ENCODE measurements at regions not wholly inside any gene's neighbourhood (a gene's known extent, or its start where the extent isn't known, plus 50 kb on each side); places are given as distances from the start of the nearest gene placed in this dataset.

DNA sequence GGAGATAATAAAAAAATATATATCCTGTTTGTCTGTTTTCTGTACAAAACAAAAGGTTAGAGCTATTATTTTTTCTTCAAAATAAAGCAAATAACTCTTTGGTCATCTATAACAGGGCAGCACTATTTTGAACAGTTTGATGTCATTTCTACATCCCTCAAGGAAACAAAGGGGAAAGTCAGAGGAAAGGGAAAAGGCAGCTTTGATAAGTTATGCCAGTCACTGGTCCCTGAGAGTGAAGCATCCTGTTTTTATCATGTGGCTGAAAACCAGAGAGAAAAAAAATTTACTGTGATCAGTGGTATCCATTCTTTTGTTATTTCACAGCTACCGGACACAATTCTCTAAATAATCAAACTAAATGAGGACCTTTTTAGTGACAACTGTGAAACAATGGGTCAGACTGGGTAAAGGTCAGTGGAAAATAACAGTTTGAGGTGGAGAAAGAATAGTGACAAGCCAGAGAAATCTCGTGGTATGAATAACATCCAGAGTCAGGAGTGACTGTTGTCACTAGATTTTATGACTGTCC lies 356.0 kb downstream of the HDGFL1 start:
- in situ Hi-C loops (cut with HindIII; ENCODE audit: low sequenced_read_pairs) = no loop called here

DNA sequence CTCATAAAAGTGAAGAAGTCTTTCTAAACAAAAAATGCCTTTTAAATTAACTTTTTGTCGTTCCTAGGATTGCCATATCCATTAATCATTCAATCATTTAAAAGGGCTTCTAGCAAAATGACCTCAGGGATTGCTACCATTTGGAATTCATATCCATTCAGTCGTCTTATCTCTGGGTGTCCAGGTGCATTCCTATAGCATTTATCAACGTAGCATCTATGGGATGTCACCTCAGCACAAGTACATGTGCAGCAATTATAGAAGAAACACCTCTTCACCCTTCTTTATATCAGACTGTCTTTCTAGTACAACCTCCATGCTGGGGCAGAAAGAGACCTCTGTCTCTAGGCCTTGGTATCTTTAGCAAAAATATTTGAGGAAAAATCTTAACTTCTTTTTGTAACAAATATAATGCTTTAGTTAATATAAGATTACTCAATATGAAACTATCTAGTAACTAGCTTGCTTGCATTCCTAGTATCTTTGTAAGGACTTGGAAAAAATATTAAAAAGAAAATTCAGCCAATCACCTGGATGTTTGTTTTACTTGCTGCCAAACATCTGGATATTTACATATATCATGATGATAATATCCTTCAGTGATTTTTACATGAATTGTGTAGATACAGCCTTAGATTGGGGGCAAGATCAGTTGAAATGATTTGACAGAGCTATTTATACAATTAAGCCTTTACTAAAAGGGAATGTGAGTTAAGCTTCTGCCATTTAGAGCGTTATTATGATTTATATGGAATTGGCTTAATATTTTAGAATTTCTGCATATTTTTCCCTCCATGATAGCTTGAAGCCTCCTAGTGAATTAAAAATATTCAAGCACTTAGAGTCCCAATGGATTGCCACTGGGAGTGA lies 356.8 kb downstream of the HDGFL1 start:
- in situ Hi-C loops (cut with HindIII; ENCODE audit: low sequenced_read_pairs) = no loop called here

DNA sequence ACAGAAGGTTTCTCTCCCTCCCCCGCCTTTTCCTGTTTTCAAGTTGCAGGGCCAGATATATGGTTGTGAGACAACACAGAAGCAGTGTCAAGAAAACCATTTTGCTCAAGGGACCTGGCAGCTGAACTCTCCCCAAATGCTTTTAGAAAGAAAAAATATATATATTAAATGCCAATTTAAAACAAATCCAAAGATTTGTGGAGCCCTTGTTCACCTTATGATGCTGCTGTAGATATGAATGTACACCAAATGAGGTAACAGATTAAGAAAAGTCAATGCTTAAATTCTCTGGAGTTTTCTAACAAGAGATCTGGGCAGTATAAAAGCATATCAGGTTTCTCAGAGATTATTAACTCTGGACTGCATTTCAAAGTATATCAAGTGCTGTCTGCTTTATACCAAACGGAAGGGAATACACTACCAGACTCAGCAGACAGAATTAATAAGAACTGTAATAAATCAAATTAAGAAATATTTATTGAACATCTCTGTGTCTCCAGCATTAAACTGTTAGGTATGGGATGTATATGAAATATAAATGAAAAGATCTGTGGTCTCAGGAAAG lies 357.5 kb downstream of the HDGFL1 start:
- in situ Hi-C loops (cut with HindIII; ENCODE audit: low sequenced_read_pairs) = no loop called here

DNA sequence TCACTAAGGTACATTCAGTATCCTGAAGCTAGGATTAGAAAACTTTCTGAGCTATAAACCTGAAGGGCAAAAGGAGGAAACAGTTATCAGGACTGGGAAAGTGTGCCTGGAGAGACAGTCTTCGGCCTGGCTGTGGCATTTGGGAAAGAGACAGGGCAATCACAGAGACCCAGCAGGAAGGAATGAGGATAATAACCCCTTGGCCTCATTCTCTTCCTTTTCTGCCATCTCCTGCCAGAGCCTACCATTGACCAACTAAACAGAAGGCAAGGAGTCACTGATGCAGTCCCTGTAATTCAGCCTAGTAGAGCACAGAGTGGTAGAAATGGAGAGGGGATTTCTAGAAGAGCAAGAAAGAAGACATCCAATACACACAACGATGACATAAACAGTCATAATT lies 359.4 kb downstream of the HDGFL1 start:
- in situ Hi-C loops (cut with HindIII; ENCODE audit: low sequenced_read_pairs) = no loop called here

DNA sequence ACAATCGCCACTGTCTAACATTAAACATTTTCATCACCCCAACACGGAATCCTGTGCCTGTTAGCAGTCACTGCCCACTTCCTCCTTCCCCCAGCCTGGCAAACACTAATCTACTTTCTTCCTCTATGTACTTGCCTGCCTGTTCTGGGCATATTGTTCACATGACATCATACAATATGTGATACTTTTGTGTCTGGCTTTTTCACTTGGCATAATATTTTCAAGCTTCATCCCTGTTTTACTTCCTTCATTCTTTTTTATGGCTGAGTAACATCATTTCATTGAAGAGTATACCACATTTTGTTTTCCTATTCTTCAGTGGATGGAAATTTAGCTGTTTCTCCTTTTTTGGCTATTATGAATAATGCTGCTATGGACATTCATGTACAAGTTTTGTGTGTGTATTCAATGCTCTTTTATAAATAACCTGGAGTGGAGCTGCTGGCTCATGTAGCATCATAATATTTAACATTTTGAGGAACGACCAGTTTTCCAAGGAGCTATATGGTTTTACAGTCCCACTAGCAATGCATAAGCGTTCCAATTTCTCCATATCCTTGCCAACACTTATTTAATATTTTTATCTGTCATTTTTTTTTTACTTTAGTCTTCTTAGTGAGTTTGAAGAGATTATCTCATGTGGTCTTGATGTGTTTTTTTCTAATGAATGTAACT lies 360.1 kb downstream of the HDGFL1 start:
- in situ Hi-C loops (cut with HindIII; ENCODE audit: low sequenced_read_pairs) = no loop called here

DNA sequence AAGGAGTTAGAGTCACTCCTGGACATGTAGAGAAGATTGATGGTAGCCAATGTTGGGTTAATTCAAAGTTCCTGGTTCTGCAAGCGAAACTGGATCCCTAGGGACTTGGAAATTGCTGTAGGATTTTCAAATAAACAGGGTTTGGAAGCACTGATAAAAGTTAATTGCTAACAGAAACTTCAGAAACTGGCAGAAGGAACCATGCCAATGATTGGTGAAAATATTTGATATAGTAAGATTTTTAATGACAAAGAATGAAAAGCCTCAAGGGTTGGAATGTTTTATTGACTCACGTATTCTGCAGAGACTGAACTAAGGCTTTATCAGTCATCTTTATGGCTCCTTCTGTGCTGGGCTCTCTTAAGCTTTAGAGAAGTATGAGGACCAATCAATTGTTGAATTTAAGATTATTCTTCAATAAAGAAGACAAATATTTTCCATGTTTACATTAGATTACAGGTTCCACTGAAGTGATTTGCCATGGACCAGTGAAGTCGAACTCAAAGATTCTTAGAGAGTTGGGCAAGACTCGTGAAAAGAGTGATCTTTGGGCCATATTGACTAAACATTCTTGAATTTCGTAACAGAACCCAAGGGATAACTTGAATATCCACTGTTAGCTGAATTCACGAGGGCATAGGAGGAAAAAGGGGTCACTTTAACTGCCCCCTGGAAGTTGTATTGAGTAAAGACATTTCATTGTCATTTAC lies 371.4 kb downstream of the HDGFL1 start:
- in situ Hi-C loops (cut with HindIII; ENCODE audit: low sequenced_read_pairs) = no loop called here

DNA sequence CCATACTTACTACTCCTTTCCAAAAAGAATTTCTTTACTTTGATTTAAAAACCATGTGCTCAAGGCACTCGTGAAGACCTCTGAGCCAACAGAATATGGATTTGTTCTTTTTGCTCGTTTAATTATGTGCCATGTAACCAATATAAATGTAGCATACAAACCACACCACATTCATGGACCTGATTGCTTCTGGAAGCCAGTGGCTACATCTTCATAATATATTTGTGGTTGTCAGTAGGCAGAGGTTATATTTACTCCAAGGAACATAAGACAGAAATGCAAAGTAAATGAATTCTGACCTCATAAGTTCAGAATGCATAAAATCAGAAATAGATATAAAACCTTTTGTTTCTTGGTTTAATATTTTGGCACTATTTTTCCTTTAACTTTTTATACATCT lies 373.0 kb downstream of the HDGFL1 start:
- in situ Hi-C loops (cut with HindIII; ENCODE audit: low sequenced_read_pairs) = no loop called here

DNA sequence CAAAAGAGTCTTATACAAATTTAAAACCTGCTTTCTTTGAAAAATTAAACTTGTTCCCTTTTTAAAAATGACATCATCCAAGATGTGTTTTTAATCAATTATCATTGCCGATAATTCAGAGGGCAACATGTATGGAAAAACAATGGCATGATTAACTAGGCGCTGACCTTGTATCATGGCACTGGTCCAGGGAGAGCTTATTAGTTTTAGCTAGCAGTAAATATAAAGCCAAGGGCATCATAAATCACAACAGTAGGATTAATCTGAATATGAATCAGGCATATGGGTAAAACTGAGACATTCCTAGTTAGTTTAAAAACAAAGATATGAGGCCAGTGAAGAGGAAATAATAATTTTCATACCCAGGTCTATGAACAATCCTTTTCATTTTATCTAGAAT lies 374.0 kb downstream of the HDGFL1 start:
- in situ Hi-C loops (cut with HindIII; ENCODE audit: low sequenced_read_pairs) = no loop called here

DNA sequence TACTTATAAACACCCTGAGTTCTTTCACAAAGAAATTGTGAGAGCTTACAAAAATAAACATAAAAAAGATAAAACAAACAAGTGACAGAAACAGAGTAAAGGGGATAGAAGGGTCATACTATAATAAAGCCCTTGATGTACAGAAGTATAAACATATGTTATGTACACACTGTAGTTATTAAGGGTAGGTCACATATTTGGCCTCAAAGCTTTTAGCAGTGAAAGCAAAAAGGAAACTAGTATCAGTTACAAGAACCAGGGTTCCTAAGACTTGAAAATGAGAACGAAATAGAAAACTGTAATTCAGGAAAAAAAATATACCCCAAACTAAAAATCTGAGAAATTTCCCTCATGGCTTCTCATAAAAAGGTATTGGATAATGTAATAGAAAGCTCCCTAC lies 380.6 kb downstream of the HDGFL1 start:
- in situ Hi-C loops (cut with HindIII; ENCODE audit: low sequenced_read_pairs) = no loop called here

DNA sequence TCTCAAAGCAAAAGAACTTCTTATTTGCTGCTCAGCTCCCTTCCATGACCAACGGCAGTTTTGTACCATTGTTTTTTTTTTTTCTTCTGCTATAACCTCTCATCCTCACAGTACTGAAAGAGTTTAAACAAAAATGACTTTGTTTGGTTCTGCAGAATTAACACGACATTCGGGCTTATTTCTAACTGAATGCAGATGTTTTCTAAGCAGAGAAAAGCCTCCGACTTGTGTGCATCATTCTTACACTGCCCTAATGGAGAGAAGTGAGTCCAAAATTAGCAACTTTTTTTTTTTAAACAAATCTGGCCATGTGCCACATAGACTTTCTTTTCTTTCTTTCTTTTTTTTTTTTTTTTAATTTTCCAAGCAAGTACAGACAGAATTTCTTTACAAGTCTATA lies 382.7 kb downstream of the HDGFL1 start:
- in situ Hi-C loops (cut with HindIII; ENCODE audit: low sequenced_read_pairs) = no loop called here

DNA sequence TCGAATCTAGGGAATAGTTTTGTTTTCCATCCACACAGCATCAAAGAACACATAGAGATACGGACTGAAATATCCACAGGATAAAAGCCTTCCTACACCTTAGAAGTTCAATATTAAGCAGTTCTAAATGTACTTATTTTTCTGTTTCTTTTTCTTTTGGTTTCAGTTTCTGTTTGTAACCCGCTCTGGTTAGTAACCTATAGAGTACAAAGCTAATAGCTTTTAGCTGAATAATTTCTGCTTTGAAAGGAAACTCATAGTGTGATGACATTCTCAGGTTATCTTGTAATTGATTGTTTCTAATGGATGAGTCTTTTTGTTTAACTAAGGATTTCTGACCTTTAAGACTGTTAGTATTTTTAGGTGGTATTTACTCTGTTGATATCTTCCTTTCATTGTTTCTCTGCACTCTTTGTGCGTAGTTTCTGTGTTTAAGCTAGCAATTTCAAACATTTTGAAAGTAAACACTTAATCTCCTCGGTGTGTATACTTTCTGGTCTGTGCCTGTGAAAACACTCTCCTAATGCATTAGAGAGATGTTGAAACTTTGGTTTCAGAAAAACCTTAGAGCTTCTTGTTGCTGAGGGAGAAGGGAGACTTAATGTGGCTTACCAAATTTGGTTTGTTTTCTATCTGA lies 385.5 kb downstream of the HDGFL1 start:
- in situ Hi-C loops (cut with HindIII; ENCODE audit: low sequenced_read_pairs) = no loop called here

DNA sequence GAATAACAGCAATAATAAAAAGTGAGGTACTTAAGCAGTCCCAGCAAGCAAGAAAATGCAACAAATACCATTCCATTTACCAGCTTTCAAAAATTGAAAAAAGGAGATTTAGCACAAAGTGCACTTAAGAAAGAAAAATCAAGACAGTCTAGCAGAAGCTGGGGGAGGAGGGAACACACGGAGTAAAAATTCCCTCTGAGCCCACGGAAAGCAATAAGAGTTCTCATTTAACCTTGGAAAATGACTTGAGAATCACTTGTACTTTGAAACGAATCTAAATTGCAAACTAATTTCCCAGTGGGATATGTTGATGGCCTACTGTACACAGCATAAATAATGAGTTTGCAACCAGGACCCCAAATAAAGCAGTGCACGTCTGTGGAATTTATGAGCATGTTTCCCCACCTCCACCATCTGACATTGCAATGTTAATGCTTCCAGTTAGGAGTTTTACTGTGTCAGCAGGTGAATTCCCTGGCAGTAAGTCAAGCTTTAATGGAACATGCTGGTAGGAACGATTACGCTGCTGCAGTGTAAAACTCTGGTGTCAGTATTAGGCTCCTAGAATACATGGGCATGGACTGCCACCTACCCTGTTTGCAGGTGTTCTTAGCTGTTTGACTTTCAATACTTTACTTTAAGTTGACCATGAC lies 386.8 kb downstream of the HDGFL1 start:
- in situ Hi-C loops (cut with HindIII; ENCODE audit: low sequenced_read_pairs) = no loop called here

DNA sequence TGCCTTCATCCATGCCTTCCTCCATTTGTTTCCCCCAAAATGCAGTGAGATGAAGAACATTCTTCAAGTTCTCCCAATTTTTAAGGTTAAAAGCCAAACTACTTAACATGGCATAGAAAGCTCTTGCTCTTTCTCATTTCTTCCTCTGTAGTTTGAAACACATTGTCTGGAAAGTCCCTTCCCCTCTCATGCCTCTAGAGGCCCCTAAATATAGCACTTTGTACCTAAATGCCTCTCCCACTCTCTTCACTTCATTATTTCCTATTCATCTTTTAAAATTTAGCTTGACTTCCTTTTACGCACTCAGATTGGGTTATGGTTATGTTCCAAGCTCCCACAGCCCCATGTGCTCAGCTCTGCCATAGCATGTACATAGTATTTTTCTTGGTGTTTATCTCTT lies 389.3 kb downstream of the HDGFL1 start:
- in situ Hi-C loops (cut with HindIII; ENCODE audit: low sequenced_read_pairs) = no loop called here

DNA sequence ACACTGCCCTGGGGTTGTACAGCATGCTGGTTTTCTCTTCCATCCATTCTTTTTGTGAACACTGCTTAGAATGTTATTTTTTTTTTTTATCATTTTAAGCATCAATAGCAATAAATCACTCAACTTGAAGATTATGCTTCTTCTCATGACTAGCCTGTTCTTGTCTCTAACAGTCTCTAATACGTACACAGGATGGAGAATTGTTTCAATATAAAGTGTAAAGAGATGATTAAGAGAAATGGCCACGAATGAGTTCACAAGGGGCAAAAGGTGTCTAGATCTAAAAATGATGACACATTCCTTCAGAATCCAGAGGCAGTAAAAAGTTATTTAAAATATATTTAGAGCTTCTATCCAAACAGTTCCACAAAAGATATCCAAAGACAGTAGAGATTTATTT lies 390.2 kb downstream of the HDGFL1 start:
- in situ Hi-C loops (cut with HindIII; ENCODE audit: low sequenced_read_pairs) = no loop called here

DNA sequence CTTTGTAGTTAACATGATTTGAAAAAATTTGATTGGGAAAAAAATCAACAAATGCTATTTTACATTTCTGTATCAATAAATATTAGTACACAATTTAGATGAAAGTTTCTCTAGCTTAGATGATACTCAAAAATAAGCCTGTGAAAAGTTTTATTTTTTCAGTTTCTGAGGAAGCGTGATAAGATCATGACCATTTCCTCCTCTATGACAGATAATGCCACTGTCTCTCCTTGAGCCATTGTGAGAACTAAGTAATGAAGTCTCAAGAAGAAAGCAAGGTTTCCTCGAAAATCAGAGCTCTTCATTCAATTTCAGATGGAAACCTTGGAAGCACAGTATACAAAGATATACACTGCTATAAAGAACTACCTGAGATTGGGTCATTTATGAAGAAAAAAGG lies 395.0 kb downstream of the HDGFL1 start:
- in situ Hi-C loops (cut with HindIII; ENCODE audit: low sequenced_read_pairs) = no loop called here

DNA sequence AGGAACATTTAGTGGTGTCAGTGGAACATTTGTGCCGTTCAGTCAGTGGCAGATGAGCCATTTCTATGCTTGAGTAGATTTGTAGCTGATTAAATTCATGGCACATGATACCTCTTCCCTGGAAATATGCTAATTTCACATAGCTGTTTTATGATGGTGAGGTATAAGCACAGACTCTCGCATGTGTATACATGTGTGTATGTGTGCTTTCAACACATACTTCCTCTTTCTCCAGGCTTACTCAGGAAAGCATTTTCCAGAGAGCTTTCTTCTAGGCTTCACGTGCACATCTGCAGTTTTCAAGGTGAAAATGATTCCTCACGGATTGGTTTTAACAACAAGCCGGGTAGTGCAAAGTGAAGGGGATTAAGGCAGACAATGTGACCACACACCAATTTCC lies 396.5 kb downstream of the HDGFL1 start:
- in situ Hi-C loops (cut with HindIII; ENCODE audit: low sequenced_read_pairs) = no loop called here

DNA sequence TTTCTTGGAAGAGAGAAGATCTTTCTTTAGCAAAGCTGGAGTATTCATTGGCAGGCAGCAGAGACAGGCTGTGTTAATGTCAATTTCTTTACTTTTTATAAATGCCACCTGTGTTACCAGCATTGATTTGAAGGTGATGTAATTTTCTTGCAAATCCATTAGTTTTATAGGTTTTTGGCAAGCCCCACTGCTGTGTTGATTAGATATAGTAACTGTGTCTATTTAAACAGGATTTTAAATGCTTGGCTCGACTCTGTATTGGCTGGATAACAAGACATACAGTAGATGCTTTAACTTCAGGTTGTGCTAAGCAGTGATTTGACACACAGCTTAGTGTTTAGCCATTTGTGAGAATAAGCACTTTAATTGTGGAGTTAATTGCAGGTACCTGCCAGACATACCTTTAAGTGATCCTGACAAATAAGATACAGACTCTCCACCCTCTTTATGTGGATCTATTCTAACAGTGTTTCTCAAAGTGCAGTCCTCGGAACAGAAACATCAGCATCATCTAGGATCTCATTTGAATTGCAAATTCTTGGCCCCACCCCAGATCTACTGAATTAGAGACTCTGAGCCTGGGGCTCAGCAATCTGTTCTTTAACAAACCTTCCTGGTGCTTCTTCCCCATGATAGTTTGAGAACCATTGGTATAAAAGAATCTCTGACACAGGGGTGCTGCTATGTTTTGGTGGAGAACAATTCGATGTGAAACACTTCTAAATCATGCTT lies 397.5 kb downstream of the HDGFL1 start:
- in situ Hi-C loops (cut with HindIII; ENCODE audit: low sequenced_read_pairs) = no loop called here

DNA sequence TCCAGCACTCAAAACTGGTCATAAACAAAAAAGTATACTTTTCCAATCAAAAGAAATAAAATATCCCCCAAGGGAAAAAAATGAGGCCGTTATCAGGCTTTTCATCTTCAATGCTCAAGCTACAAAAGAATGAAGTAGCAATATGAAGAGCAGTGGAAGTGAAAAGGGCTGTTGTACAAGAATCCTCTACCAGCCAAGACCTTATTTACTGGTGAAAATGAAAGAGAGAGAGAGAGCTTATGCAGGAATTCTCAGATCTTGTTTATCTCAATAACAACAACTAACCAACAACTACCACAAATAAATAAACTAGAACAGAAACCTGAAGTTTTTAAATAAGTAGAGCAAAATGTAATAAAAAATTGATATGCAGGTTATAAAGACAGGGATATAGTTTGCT lies 400.6 kb downstream of the HDGFL1 start:
- in situ Hi-C loops (cut with HindIII; ENCODE audit: low sequenced_read_pairs) = no loop called here

DNA sequence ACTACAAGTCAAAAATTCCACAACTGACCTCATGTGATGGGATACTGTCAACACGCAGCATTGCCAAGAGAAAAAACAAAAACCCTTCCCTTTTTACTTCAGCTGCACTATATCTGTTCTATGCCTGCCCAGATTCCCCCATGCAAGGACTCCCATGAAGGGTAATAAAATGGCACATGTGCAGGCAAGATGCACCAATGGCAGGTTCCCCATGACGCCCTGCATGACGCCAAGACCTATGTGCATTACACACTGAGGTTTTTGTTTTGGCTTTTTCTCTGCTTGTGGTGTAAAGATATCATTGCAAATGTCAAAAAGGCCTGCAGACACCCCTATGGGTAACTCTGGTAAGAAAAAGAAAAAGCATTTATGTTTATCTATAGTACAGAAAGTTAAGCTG lies 403.4 kb downstream of the HDGFL1 start:
- in situ Hi-C loops (cut with HindIII; ENCODE audit: low sequenced_read_pairs) = no loop called here

DNA sequence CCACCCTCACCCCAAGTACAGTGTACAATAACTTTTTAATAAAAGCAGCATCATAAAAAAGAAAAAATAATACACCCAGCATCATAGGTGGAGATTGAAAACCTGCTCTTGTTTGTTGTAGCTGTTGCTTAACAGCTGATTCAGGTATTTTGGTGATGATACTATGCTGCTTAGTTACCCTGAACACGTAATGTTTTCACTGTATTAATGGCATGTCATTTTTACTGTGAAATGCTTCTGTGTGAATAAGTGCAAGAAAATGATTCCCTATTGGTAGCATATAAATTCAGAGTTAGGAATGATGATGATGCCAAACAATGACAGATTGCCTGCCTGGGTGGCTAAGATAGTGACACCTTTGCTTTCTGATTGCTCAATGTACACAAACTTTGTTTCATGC lies 405.7 kb downstream of the HDGFL1 start:
- in situ Hi-C loops (cut with HindIII; ENCODE audit: low sequenced_read_pairs) = no loop called here

All from DLD1 (cell line).